Transverse colon (tissue), 4 donors: ENCODE measurements at regions not wholly inside any gene's neighbourhood (a gene's known extent, or its start where the extent isn't known, plus 50 kb on each side); places are given as distances from the start of the nearest gene placed in this dataset.

ENCODE experiments used
- DNase-seq: peaks from one replicate; pipeline ENCODE4 v3.0.0-alpha.2; 2019
- H3K27ac ChIP-seq, 4 donors: fragments of 200-600 bp; sonication (generic); 2 replicates each; pipeline ENCODE4 v1.5.1; 2016 to 2018; ENCODE audit warnings: inconsistent platforms in 4 of 4
- H3K27me3 ChIP-seq: fragments of 200-600 bp; sonication (generic); 2 replicates; pipeline ENCODE4 v1.5.1; 2017; ENCODE audit warnings: inconsistent platforms
- H3K36me3 ChIP-seq, 4 donors: fragments of 200-600 bp; sonication (generic); 2 replicates each; pipeline ENCODE4 v1.5.1; 2017 to 2019; ENCODE audit warnings: inconsistent platforms in 4 of 4
- H3K4me1 ChIP-seq, 4 donors: fragments of 200-600 bp; sonication (generic); 2 replicates each; pipeline ENCODE4 v1.5.1; 2017 to 2020; ENCODE audit warnings: inconsistent platforms in 4 of 4
- H3K4me3 ChIP-seq, 4 donors: fragments of 200-600 bp; sonication (generic); 1 replicate in 1 of 4; 2 replicates in 3 of 4; pipeline versions ENCODE4 v1.5.1 to v1.6.1; 2017 to 2019; ENCODE audit warnings: inconsistent platforms in 4 of 4
- H3K9me3 ChIP-seq, 2 donors: fragments of 200-600 bp; sonication (generic); 2 replicates each; pipeline ENCODE4 v1.5.1; 2017 to 2019; ENCODE audit warnings: inconsistent platforms in 2 of 2
- EP300 ChIP-seq: sonication (generic); formaldehyde crosslinking; IDR thresholded peaks from one replicate; pipeline ENCODE4 v1.6.1; 2017; ENCODE audit warnings: antibody characterized with exemption, low read depth
- POLR2A ChIP-seq: fragments of 450-650 bp; IDR thresholded peaks from one replicate; pipeline ENCODE4 v1.6.1; 2016; ENCODE audit warnings: antibody characterized with exemption, mild to moderate bottlenecking, moderate library complexity
- POLR2AphosphoS5 ChIP-seq, 3 donors: sonication (generic); formaldehyde crosslinking; IDR thresholded peaks; one replicate each; pipeline ENCODE4 v1.6.1; 2016; ENCODE audit warnings: antibody characterized with exemption in 3 of 3
- WGBS, 2 donors: methylation state at CpG; one replicate each; pipeline ENCODE4 v1.1.5; 2018; ENCODE audit warnings: low coverage in 1 of 2; 5-methylcytosine and 5-hydroxymethylcytosine counted together
- in situ Hi-C, 4 donors: fragments of 200-750 bp; cut with MboI; loops; one replicate each; pipeline versions ENCODE4 v1.15.0 to v1.15.1; 2017; ENCODE audit warnings: low sequenced_read_pairs in 3 of 4, low pct_ligation_motif_present in 1 of 4, low pct_unique_long_range_greater_than_20kb in 1 of 4
- intact Hi-C: fragments of 100-400 bp; cut with DNase I; formaldehyde crosslinking; loops from one replicate; pipeline ENCODE4 v1.15.1; 2023; ENCODE audit warnings: low total_unique reads
- TF ChIP-seq, protein P1 (sequence below), 5 experiments: fragments of 200-600 bp in 3 of 5; fragments of 450-650 bp in 2 of 5; sonication (generic) in 3 of 5; IDR thresholded peaks; 1 replicate in 2 of 5; 2 replicates in 3 of 5; pipeline ENCODE4 v1.5.1; 2016 to 2017; ENCODE audit warnings: antibody characterized with exemption in 5 of 5, inconsistent platforms in 3 of 5, mild to moderate bottlenecking in 2 of 5, moderate library complexity in 1 of 5

- in situ Hi-C loops (no loop called here), intact Hi-C loops (no loop called here)
- no peaks in the 10 kb centered on the region for H3K36me3 ChIP-seq
- no peaks in the 10 kb centered on the region for H3K27me3 ChIP-seq
- TF ChIP-seq EP300 = no peak
- no peak for TF ChIP-seq POLR2AphosphoS5 (IDR thresholded peaks at IDR 0.05)
- TF ChIP-seq, protein P1, sequence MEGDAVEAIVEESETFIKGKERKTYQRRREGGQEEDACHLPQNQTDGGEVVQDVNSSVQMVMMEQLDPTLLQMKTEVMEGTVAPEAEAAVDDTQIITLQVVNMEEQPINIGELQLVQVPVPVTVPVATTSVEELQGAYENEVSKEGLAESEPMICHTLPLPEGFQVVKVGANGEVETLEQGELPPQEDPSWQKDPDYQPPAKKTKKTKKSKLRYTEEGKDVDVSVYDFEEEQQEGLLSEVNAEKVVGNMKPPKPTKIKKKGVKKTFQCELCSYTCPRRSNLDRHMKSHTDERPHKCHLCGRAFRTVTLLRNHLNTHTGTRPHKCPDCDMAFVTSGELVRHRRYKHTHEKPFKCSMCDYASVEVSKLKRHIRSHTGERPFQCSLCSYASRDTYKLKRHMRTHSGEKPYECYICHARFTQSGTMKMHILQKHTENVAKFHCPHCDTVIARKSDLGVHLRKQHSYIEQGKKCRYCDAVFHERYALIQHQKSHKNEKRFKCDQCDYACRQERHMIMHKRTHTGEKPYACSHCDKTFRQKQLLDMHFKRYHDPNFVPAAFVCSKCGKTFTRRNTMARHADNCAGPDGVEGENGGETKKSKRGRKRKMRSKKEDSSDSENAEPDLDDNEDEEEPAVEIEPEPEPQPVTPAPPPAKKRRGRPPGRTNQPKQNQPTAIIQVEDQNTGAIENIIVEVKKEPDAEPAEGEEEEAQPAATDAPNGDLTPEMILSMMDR (IDR thresholded peaks at IDR 0.05) = no peak
- no peak for TF ChIP-seq POLR2A
- no peaks in the 10 kb centered on the region for H3K4me1 ChIP-seq
- no peak for DNase-seq
- no peaks in the 10 kb centered on the region for H3K9me3 ChIP-seq
- no peak overlapping the region for H3K4me3 ChIP-seq
- 75% methylated on average over 2 of the region's 2 CpGs; no CpG with 5 or more reads in 1 of the 2 donors for WGBS, 2 donors
- H3K27ac ChIP-seq = no peak overlapping the region
These were observed 109.8 kb upstream of the APOOL start for GRCh38 chrX:84893897-84894296.

GRCh38 chrX:84907324-84907968, 96.2 kb upstream of the APOOL start:
- no peak for TF ChIP-seq EP300
- TF ChIP-seq, protein P1 (IDR thresholded peaks at IDR 0.05) = peak in 3 of 5 experiments; percentile 13 to 21 (median 17)
- in situ Hi-C loops = loop anchor here in 2 of 4 donors (25.0 kb wide), 1 partner anchor 170 kb away; no protein-coding TSS in a partner anchor
- WGBS, 2 donors = 42% methylated on average over 5 of the region's 5 CpGs; no CpG with 5 or more reads in 1 of the 2 donors
- DNase-seq = no peak
- Histone ChIP-seq H3K36me3 (no peaks in the 10 kb centered on the region), H3K4me1 (no peaks in the 10 kb centered on the region), H3K4me3 (no peak overlapping the region), H3K27ac (no peak overlapping the region), H3K9me3 (no peaks in the 10 kb centered on the region), H3K27me3 (no peaks in the 10 kb centered on the region)
- intact Hi-C loops = no loop called here

DNA sequence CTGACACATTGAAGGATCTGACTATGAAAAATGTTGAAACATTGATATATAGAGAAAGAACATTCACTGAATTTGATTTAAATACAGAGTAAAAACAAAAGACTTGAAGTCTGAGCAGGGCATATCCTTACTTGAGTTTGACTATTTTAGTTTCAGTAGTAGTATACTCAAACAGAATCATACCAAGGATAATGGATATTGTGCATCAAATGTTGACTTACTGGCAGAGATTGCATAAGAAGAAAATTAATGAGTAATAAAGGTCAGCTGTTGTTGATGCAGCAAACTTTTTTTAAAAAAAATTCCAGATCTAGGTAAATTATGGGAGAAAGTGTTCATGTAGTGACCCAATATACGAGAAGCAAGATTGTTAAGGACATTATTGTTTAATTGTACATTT, 94.5 kb upstream of the APOOL start:
- Histone ChIP-seq H3K4me1 (no peaks in the 10 kb centered on the region), H3K9me3 (no peaks in the 10 kb centered on the region), H3K27me3 (no peaks in the 10 kb centered on the region), H3K27ac (no peak overlapping the region), H3K4me3 (no peak overlapping the region), H3K36me3 (no peaks in the 10 kb centered on the region)
- no peak for DNase-seq
- in situ Hi-C loops (loop anchor here in 2 of 4 donors (25.0 kb wide), 1 partner anchor 172 kb away; no protein-coding TSS in a partner anchor), intact Hi-C loops (no loop called here)
- WGBS, 2 donors = 57% methylated on average over 1 of the region's 1 CpG; no CpG with 5 or more reads in 1 of the 2 donors
- TF ChIP-seq, protein P1 (IDR thresholded peaks at IDR 0.05) = no peak
- TF ChIP-seq EP300 = no peak
- TF ChIP-seq POLR2AphosphoS5 (IDR thresholded peaks at IDR 0.05) = no peak
- TF ChIP-seq POLR2A = no peak

DNA sequence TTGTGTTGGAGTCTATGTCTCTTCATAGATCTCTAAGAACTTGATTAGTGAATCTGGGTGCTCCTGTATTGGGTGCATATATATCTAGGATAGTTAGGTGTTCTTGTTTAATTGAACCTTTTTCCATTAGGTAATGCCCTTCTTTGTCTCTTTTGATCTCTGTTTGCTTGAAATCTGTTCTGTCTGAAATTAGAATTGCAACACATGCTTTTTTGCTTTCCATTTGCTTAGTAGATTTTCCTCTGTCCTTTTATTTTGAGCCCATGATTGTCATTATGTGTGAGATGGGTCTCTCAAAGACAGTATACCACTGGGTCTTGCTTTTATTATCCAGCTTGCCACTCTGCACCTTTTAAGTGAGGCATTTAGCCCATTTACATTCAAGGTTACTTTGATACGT, 79.1 kb upstream of the APOOL start:
- Histone ChIP-seq H3K36me3 (no peaks in the 10 kb centered on the region), H3K27ac (no peak overlapping the region), H3K27me3 (no peaks in the 10 kb centered on the region), H3K4me3 (no peak overlapping the region), H3K4me1 (no peaks in the 10 kb centered on the region), H3K9me3 (no peaks in the 10 kb centered on the region)
- in situ Hi-C loops = loop anchor here in 2 of 4 donors (25.0 kb wide), 1 partner anchor 187 kb away; no protein-coding TSS in a partner anchor
- DNase-seq = no peak
- TF ChIP-seq POLR2A = no peak
- intact Hi-C loops = no loop called here
- WGBS, 2 donors = 69 to 100% methylated on average over 1 of the region's 1 CpG

DNA sequence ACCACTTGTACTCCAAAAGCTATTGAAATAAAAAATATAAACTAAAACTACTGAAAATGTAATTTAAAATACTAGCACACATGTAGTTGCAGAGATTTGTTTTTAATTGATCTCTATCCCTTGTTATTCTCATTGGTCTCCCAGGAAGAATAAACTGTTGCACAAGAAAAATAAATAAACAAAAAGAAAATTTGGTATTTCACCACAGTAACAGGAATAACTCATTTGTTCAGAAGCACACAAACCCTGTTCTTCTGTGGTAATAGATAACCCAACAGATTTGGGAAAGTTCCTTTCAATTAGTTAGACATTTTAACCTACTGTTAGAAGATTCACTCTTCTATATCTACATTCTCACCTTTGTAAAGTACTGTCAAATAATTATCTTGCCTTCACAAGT, 70.9 kb upstream of the APOOL start:
- intact Hi-C loops (no loop called here), in situ Hi-C loops (no loop called here)
- Histone ChIP-seq H3K4me3 (no peak overlapping the region), H3K27me3 (no peaks in the 10 kb centered on the region), H3K9me3 (no peaks in the 10 kb centered on the region), H3K27ac (no peak overlapping the region), H3K36me3 (no peaks in the 10 kb centered on the region), H3K4me1 (no peaks in the 10 kb centered on the region)
- TF ChIP-seq, protein P1 (IDR thresholded peaks at IDR 0.05) = no peak
- TF ChIP-seq POLR2A (no peak), EP300 (no peak), POLR2AphosphoS5 (IDR thresholded peaks at IDR 0.05) (no peak)
- no peak for DNase-seq
